Parathyroid adenoma (tissue), 2 donors: ENCODE measurements at regions not wholly inside any gene's neighbourhood (a gene's known extent, or its start where the extent isn't known, plus 50 kb on each side); places are given as distances from the start of the nearest gene placed in this dataset.

Source experiments
- H2AFZ ChIP-seq: fragments of 300-600 bp; sonication (generic); one replicate; pipeline ENCODE4 v1.7.0; 2017; ENCODE audit warnings: antibody characterized with exemption, mild to moderate bottlenecking
- H3K27ac ChIP-seq: fragments of 300-600 bp; sonication (generic); one replicate; pipeline ENCODE4 v1.7.0; 2017
- H3K27me3 ChIP-seq: fragments of 300-600 bp; sonication (generic); one replicate; pipeline ENCODE4 v1.7.0; 2017; ENCODE audit warnings: low read length; ENCODE audit not compliant: control insufficient read depth, insufficient read depth
- H3K36me3 ChIP-seq: fragments of 300-600 bp; sonication (generic); one replicate; pipeline ENCODE4 v1.7.0; 2017; ENCODE audit warnings: low read length; ENCODE audit not compliant: control insufficient read depth, insufficient read depth
- H3K4me1 ChIP-seq: fragments of 300-600 bp; sonication (generic); one replicate; pipeline ENCODE4 v1.7.0; 2017; ENCODE audit warnings: control low read depth
- H3K4me2 ChIP-seq: fragments of 300-600 bp; sonication (generic); one replicate; pipeline ENCODE4 v1.7.0; 2017; ENCODE audit warnings: low read length
- H3K4me3 ChIP-seq: fragments of 300-600 bp; sonication (generic); one replicate; pipeline ENCODE4 v1.7.0; 2017; ENCODE audit warnings: low read depth, low read length
- H3K79me2 ChIP-seq: fragments of 300-600 bp; sonication (generic); one replicate; pipeline ENCODE4 v1.7.0; 2017; ENCODE audit warnings: control low read depth
- H3K9ac ChIP-seq: fragments of 300-600 bp; sonication (generic); one replicate; pipeline ENCODE4 v1.7.0; 2017; ENCODE audit warnings: mild to moderate bottlenecking
- H3K9me3 ChIP-seq: fragments of 300-600 bp; sonication (generic); one replicate; pipeline ENCODE4 v1.7.0; 2017; ENCODE audit warnings: low read length; ENCODE audit not compliant: control insufficient read depth
- CTCF ChIP-seq: fragments of 300-600 bp; sonication (generic); IDR thresholded peaks from one replicate; pipeline ENCODE4 v1.7.0; 2017; ENCODE audit warnings: antibody characterized with exemption, mild to moderate bottlenecking
- donor health status: primary hyperparathyroidism.

- Histone ChIP-seq H3K4me2 (no peak overlapping the region), H3K27me3 (no peaks in the 10 kb centered on the region), H2AFZ (no peak overlapping the region), H3K36me3 (no peaks in the 10 kb centered on the region), H3K27ac (no peak overlapping the region), H3K9ac (no peak overlapping the region), H3K4me1 (no peaks in the 10 kb centered on the region), H3K79me2 (no peaks in the 10 kb centered on the region), H3K4me3 (no peak overlapping the region), H3K9me3 (no peaks in the 10 kb centered on the region)
- no peak for TF ChIP-seq CTCF
Measured at GRCh38 chr2:422676-423435, 135.0 kb upstream of the ALKAL2 start.

GRCh38 chr2:421406-421805, 133.5 kb upstream of the ALKAL2 start:
- H3K79me2 ChIP-seq = no peaks in the 10 kb centered on the region

GRCh38 chr2:419687-420317, 131.9 kb upstream of the ALKAL2 start:
- H3K9ac ChIP-seq = no peak overlapping the region
- H3K36me3 ChIP-seq = no peaks in the 10 kb centered on the region
- no peak overlapping the region for H3K4me2 ChIP-seq
- no peaks in the 10 kb centered on the region for H3K9me3 ChIP-seq
- no peak overlapping the region for H2AFZ ChIP-seq
- no peak for TF ChIP-seq CTCF
- no peak overlapping the region for H3K4me3 ChIP-seq
- no peaks in the 10 kb centered on the region for H3K27me3 ChIP-seq
- no peak overlapping the region for H3K27ac ChIP-seq
- H3K79me2 ChIP-seq = no peaks in the 10 kb centered on the region
- H3K4me1 ChIP-seq = no peaks in the 10 kb centered on the region

More at GRCh38 chr2:421406-421805, 133.5 kb upstream of the ALKAL2 start:
- Histone ChIP-seq H3K27me3 (no peaks in the 10 kb centered on the region), H3K4me2 (no peak overlapping the region), H3K4me3 (no peak overlapping the region), H3K4me1 (no peaks in the 10 kb centered on the region), H2AFZ (no peak overlapping the region), H3K9me3 (no peaks in the 10 kb centered on the region), H3K36me3 (no peaks in the 10 kb centered on the region), H3K9ac (no peak overlapping the region), H3K27ac (no peak overlapping the region)
- TF ChIP-seq CTCF = no peak

- Histone ChIP-seq H3K4me2 (no peak overlapping the region), H2AFZ (no peak overlapping the region), H3K4me3 (no peak overlapping the region), H3K79me2 (no peaks in the 10 kb centered on the region), H3K36me3 (no peaks in the 10 kb centered on the region), H3K27ac (no peak overlapping the region), H3K4me1 (no peaks in the 10 kb centered on the region), H3K27me3 (no peaks in the 10 kb centered on the region), H3K9ac (no peak overlapping the region), H3K9me3 (no peaks in the 10 kb centered on the region)
- TF ChIP-seq CTCF = no peak
Measured at GRCh38 chr2:417662-418061, 129.8 kb upstream of the ALKAL2 start.

GRCh38 chr2:417006-417405, 129.1 kb upstream of the ALKAL2 start:
- Histone ChIP-seq H3K4me3 (no peak overlapping the region), H2AFZ (no peak overlapping the region), H3K79me2 (no peaks in the 10 kb centered on the region), H3K36me3 (no peaks in the 10 kb centered on the region), H3K4me1 (no peaks in the 10 kb centered on the region), H3K4me2 (no peak overlapping the region), H3K9ac (no peak overlapping the region), H3K27me3 (no peaks in the 10 kb centered on the region), H3K27ac (no peak overlapping the region), H3K9me3 (no peaks in the 10 kb centered on the region)
- TF ChIP-seq CTCF = no peak
